Tibial artery (tissue), 4 donors: ENCODE measurements at regions not wholly inside any gene's neighbourhood (a gene's known extent, or its start where the extent isn't known, plus 50 kb on each side); places are given as distances from the start of the nearest gene placed in this dataset.

Source experiments
- DNase-seq, 2 donors: peaks; one replicate each; pipeline ENCODE4 v3.0.0-alpha.2; 2019
- H3K27ac ChIP-seq, 2 donors: fragments of 200-600 bp; sonication (generic) in 1 of 2; 1 replicate in 1 of 2; 2 replicates in 1 of 2; pipeline ENCODE4 v1.5.1; 2018 to 2019; ENCODE audit warnings: mild to moderate bottlenecking in 1 of 2
- H3K27me3 ChIP-seq, 2 donors: fragments of 200-600 bp; sonication (generic) in 1 of 2; one replicate each; pipeline versions ENCODE4 v1.5.1 to v1.6.0; 2016 to 2019
- H3K36me3 ChIP-seq, 3 donors: fragments of 200-600 bp; sonication (generic) in 2 of 3; one replicate each; pipeline ENCODE4 v1.5.1; 2016 to 2019; ENCODE audit warnings: mild to moderate bottlenecking in 2 of 3
- H3K4me1 ChIP-seq, 4 donors: fragments of 200-600 bp; sonication (generic) in 2 of 4; 1 replicate in 3 of 4; 2 replicates in 1 of 4; pipeline ENCODE4 v1.5.1; 2016 to 2019
- H3K4me3 ChIP-seq, 2 donors: fragments of 200-600 bp; sonication (generic) in 1 of 2; 1 replicate in 1 of 2; 2 replicates in 1 of 2; pipeline ENCODE4 v1.5.1; 2018 to 2019; ENCODE audit warnings: mild to moderate bottlenecking in 2 of 2
- H3K9me3 ChIP-seq, 3 donors: fragments of 200-600 bp; sonication (generic) in 1 of 3; one replicate each; pipeline ENCODE4 v1.5.1; 2016 to 2019
- CTCF ChIP-seq, 2 experiments: fragments of 200-600 bp in 1 of 2; fragments of 450-650 bp in 1 of 2; IDR thresholded peaks; one replicate each; pipeline ENCODE4 v1.5.1; 2017 to 2019; ENCODE audit warnings: antibody characterized with exemption in 2 of 2, mild to moderate bottlenecking in 1 of 2, moderate library complexity in 1 of 2
- intact Hi-C: fragments of 100-400 bp; cut with DNase I; formaldehyde crosslinking; loops from one replicate; pipeline ENCODE4 v1.15.0; 2023; ENCODE audit warnings: low total_unique reads

DNA sequence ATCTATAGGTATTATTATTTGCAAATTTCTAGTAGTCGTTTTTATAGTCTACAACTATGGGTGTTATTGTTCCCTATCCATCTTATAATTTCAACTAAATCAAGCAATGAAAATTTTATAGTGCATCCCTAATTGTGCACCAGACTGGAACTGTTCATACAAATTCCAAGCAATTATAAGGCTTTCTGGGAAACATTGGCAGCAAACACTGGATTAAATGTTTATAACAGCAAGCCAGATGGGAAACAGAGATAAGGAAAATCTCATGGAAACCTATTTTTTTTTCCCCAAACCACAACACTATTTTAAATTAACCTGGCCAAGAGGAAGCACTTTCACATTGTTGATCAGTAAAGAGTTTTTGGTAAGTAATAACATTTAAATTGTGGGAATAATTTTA is 524.3 kb downstream of the RASEF start:
- H3K27ac ChIP-seq = no peak overlapping the region
- TF ChIP-seq CTCF (IDR thresholded peaks at IDR 0.05) = no peak
- H3K27me3 ChIP-seq = no peaks in the 10 kb centered on the region
- H3K9me3 ChIP-seq = no peaks in the 10 kb centered on the region
- no peaks in the 10 kb centered on the region for H3K4me1 ChIP-seq
- H3K4me3 ChIP-seq = no peak overlapping the region
- DNase-seq = no peak
- H3K36me3 ChIP-seq = no peaks in the 10 kb centered on the region
- intact Hi-C loops = no loop called here

DNA sequence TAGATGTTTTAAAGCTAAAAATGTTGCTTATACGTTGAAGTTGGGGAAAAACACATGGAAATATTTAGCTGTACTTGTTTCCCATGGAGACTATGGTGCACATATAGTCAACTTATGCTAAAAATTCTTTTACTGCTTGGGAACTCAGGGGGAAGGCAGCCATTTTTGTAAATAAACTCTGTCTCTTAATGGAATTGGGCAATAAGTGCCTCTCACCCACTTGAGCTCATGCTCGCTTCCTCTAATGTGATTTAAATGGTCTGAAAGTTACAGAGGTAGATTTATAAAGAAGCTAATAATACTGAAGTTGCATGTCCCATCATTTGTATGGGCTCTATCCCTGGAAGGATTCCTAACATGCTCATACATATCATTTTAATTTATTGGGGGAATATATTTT is 523.8 kb downstream of the RASEF start:
- Histone ChIP-seq H3K36me3 (no peaks in the 10 kb centered on the region), H3K4me1 (no peaks in the 10 kb centered on the region), H3K4me3 (no peak overlapping the region), H3K9me3 (no peaks in the 10 kb centered on the region), H3K27me3 (no peaks in the 10 kb centered on the region), H3K27ac (no peak overlapping the region)
- TF ChIP-seq CTCF (IDR thresholded peaks at IDR 0.05) = no peak
- intact Hi-C loops = no loop called here
- DNase-seq = no peak

DNA sequence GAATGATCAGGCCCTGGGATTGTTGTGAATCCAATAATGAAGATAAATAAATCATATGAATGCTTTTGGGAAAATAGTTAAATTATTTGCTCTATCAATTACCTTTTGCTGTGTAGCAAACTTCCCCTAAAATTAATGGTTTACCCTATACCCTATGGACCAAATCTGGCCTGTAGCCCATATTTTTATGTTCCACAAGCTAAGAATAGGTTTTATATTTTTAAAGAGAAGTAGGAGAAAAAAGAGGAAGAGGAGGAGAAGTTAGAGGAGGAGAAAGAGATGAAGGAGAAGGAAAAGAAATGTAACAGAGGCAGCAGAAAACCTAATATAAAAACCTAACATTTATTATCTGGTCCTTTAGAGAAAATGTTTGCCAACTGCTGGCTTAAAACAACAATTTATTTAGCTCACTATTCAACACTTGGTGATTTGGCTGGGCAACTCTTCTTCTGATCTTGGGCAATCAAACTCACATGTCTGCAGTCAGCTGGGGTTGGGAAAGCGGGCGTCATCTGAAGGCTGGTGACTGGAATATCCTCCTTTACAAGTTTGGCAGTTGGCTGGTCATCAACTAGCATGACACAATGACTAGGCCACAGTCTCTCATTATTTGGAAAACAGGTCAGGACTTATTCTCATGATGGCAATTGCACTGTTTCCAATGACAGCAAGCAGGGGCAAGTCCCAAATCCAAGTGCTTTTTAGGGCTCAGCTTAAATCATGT is 522.9 kb downstream of the RASEF start:
- TF ChIP-seq CTCF (IDR thresholded peaks at IDR 0.05) = no peak
- H3K27me3 ChIP-seq = no peaks in the 10 kb centered on the region
- no peak overlapping the region for H3K27ac ChIP-seq
- intact Hi-C loops = no loop called here
- DNase-seq = peak; percentile 44 to 65
- no peaks in the 10 kb centered on the region for H3K4me1 ChIP-seq
- no peaks in the 10 kb centered on the region for H3K9me3 ChIP-seq
- H3K4me3 ChIP-seq = no peak overlapping the region
- H3K36me3 ChIP-seq = no peaks in the 10 kb centered on the region

DNA sequence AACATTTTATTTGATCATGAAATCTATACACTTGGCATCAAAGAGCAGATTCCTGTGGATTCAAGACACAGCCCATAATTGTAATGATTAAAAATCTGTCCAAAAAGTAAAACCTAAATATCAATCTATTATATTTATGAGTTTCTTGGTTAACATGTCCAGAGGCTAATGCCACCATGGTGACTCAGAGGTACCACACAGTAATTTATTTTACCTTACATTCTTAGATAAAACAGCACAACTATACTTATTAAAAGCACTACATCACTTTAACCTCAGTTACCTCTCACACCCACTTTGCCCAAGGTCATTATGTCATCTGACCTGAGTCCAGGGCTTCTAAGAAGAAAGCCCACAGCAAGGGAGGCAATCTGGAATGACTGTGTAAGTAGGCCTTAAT is 519.2 kb downstream of the RASEF start:
- intact Hi-C loops = no loop called here
- no peaks in the 10 kb centered on the region for H3K36me3 ChIP-seq
- H3K9me3 ChIP-seq = no peaks in the 10 kb centered on the region
- TF ChIP-seq CTCF (IDR thresholded peaks at IDR 0.05) = no peak
- no peaks in the 10 kb centered on the region for H3K27me3 ChIP-seq
- no peak for DNase-seq
- H3K4me1 ChIP-seq = no peaks in the 10 kb centered on the region
- H3K4me3 ChIP-seq = no peak overlapping the region
- no peak overlapping the region for H3K27ac ChIP-seq

GRCh38 chr9:82546136-82546535 is 516.8 kb downstream of the RASEF start:
- no peaks in the 10 kb centered on the region for H3K9me3 ChIP-seq
- no peaks in the 10 kb centered on the region for H3K4me1 ChIP-seq
- no peak overlapping the region for H3K4me3 ChIP-seq
- no peak overlapping the region for H3K27ac ChIP-seq
- H3K36me3 ChIP-seq = no peaks in the 10 kb centered on the region
- DNase-seq = no peak
- intact Hi-C loops = no loop called here
- H3K27me3 ChIP-seq = peaks cover 0 to 3% of the 10 kb centered on the region in 2 donors
- TF ChIP-seq CTCF (IDR thresholded peaks at IDR 0.05) = no peak

- H3K9me3 ChIP-seq = no peaks in the 10 kb centered on the region
- no peak overlapping the region for H3K4me3 ChIP-seq
- no peak for DNase-seq
- no peaks in the 10 kb centered on the region for H3K36me3 ChIP-seq
- no peaks in the 10 kb centered on the region for H3K4me1 ChIP-seq
- H3K27ac ChIP-seq = no peak overlapping the region
- intact Hi-C loops = no loop called here
- H3K27me3 ChIP-seq = peaks cover 0 to 3% of the 10 kb centered on the region in 2 donors
- no peak for TF ChIP-seq CTCF (IDR thresholded peaks at IDR 0.05)
Measured at GRCh38 chr9:82547995-82548394, 514.9 kb downstream of the RASEF start.
